ENCODE measurements at regions not wholly inside any gene's neighbourhood (a gene's known extent, or its start where the extent isn't known, plus 50 kb on each side); places are given as distances from the start of the nearest gene placed in this dataset.

DNA sequence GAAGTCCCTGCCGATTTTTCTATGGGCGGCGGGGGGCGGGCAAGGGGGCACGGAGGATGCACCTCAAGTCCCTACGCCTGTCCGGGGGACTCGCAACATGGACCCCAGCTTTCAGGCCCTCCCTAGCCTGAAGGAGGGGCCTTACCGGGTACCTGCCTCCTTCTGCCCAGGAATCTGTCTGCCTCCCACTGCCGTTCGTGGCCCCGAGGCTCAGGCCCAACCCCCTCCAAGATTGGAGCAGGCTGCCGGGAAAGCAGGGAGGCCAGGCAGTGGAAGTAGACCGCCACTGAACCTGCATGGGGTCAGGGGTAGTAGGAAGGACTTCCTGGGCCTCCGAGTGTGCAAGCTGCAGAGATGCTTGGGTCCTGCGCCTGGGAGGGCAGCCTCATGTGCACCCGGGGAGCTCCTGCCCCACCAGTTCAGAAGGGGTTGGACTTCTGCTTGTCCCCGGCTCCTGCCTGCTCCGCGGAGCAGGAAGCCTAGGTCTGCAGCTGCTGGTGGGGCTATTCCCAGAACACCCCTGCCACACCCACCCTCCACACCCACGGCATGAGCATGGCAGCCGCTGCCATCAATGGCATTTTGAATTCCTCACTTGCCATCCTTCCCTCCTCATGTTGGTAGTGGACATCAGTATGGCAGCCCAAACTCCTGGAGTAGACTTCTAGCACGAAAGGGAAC is 1312.7 kb upstream of the ACO1 start:
- no peak for TF ChIP-seq CTCF (IDR thresholded peaks at IDR 0.05)
- no peak for TF ChIP-seq POLR2A (IDR thresholded peaks at IDR 0.05)

Data from right lobe of liver (tissue), 4 donors.